Stimulated activated CD4-positive, alpha-beta T cell treated with anti-CD3 and anti-CD28 coated beads, TNF-alpha, amount 100 ng/mL, for 24 hours (primary cell): ENCODE measurements at regions not wholly inside any gene's neighbourhood (a gene's known extent, or its start where the extent isn't known, plus 50 kb on each side); places are given as distances from the start of the nearest gene placed in this dataset.
"Not testable (repeated sequence)": the region's sequence is repeated elsewhere in the genome, so short reads cannot be mapped to it uniquely, and the experiment has no call there.

ENCODE experiments used
- DNase-seq, 3 experiments: peaks; one replicate each; pipeline ENCODE4 v3.0.0-alpha.2; 2020; ENCODE audit warnings: low read depth in 3 of 3

- no peak for DNase-seq
These were observed 127.7 kb downstream of the ALDH8A1 start for GRCh38 chr6:134821928-134822864.

DNA sequence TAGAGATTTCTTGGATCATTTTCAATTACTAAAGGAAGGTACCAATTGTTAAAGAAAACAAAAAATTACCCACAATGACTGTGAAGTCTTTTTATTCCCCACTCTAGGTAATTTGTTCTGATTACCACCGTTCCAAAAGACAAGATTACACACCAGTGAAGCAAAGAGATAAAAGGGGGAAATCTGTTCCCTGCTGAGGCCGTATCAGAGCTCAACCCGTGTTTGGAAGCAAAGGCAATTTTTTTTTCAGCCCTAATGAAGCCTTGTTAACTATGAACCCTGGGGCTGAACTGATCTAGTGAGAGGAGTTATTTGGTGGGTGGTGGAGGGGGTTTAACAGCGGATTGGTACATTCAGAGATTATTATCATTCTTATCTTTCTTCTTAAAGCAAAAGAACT lies 128.5 kb downstream of the ALDH8A1 start:
- no peak for DNase-seq

GRCh38 chr6:134819863-134820800 lies 129.8 kb downstream of the ALDH8A1 start:
- DNase-seq, result no peak

DNA sequence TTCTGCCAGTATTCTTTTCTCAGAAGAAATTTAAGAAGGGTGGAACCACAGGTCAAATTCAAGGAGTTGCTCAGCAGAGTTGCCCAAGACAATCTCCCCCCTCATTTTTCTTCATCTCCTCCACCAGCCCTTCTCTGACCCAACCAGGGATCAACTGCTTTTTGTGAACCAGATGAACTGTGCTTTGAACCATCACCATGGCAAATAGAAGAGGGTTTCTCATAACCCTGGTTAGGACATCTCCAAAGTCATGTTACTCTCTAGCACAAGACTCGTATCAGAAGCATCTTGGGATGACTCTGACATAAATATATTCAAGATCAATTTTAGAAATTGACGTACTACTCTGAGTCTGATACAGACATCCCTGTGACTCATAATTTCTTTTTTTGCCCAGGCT lies 130.7 kb downstream of the ALDH8A1 start:
- DNase-seq, result no peak

DNA sequence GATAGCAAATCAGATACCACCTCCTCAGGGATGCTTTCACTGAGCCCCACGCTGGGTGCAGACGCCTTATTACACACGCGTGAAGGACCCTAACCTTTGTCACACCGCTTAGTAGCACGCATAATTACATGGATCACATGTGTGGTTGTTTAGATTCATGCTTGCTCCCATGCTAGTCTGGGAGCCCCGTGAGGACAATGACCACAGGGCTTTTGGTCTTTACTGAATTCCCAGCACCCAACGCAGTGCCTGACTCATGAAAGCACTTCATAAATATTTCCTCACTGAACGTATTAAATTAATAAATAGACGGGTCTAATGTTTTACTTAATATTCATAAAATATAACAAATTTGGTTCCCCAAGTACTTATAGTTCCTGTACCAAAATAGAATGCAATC lies 132.5 kb downstream of the ALDH8A1 start:
- DNase-seq, result no peak

DNA sequence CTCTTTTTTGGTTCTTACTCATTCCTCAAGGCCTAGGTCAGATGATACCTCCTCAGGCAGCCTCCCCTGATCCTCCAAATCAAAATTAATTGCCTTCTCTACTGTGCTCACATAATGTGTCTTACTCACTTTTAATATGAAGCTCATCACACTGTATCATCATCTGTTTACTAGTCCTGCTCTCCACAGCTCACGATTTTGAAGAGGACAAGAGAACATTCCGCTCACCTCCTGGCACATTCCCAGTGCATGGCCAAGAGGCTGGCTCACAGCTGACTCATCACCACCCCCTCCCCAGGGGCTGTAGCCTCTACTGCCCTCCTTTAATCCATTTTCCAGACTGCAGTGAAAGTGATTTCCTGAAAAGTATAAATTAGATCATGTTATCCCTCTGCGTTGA lies 133.1 kb downstream of the ALDH8A1 start:
- DNase-seq, result no peak

GRCh38 chr6:134816300-134816699 lies 133.6 kb downstream of the ALDH8A1 start:
- DNase-seq, result no peak

DNA sequence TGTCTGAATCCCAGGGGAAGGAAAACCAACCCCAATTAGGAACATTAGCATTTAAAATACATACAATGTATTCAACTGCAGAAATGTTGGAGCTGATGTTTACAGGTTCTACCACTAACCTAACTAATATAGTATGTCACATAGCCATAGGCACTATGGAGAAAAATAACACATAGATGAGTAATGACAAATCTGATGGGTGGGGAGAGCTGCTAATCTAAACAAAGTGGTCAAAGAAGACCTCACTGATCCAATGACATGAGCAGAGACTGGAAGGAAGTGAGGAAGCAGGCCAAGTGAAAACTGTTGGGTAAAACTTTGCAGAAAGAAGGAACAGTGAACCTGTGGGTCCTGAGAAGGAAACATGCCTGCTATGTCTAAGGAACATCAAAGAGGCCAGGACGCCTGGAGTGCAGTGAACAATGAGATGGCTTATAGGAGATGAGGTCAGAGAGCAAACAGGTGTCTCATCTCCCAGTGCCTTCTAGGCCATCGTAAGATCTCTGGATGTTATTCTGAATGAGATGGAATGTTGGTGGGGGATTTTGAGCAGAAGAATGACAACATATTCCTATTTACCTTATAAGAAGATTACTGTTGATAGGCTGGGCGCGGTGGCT lies 135.7 kb downstream of the ALDH8A1 start:
- DNase-seq, result no peak

DNA sequence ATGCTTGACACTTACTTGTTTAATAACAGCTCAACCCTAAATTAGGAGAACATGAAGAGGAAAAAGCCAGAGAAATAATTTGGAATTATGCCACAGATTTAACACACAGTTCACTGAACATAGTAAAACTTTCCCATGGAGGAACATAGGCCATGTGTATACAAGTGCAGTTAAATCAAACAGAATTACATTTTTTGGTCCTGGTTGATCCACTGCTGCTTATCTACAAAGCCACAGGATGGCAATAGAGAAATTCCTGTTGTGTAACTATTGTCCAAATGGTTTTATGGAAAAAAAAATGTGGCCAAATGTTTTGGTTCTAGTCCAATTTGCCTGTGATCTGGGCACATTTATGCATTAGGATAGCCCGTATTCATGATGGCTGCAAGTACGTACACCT lies 136.8 kb downstream of the ALDH8A1 start:
- no peak for DNase-seq

GRCh38 chr6:134810402-134810801 lies 139.5 kb downstream of the ALDH8A1 start:
- DNase-seq, result no peak

DNA sequence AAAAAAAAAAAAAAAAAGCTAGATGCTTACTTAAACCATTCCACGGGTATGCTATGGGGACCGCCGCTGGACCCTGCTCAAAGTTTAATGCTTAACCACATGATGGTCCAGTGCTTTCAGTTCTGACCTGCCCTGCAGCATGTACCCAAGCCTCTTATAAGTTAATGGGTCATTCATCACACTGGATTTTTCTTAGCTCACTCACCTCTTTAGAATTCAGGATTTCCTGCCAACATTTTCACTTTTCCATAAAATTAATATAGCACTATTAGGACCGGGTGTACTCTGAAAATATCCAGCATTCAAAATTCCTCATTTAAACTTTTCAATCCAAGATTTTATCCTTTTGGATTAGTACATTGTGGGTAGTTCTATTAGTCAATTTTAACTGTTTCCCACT lies 140.8 kb downstream of the ALDH8A1 start:
- no peak for DNase-seq

- no peak for DNase-seq
These were observed 143.6 kb downstream of the ALDH8A1 start for GRCh38 chr6:134806180-134806798.

DNA sequence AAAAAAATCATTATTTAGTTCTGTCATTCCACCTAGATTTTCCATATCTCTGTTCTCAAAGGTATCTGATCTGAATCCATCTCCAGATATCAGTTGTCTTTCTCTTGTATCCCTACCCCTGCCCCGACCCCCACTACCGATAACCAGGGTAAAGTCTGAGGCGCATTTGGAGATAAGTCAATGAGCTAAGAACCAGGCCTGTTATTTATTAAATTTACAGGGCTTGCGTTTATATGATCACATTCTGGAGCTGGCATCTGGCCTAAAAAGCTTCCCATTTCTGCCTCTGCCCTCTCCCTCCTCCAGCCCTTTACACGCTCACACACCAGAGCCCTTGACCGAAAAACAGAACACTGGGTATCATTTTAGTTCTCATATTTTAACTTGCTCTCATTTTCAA lies 144.7 kb downstream of the ALDH8A1 start:
- DNase-seq, result no peak

GRCh38 chr6:134804311-134804710 lies 145.6 kb downstream of the ALDH8A1 start:
- DNase-seq, result not testable (repeated sequence)

DNA sequence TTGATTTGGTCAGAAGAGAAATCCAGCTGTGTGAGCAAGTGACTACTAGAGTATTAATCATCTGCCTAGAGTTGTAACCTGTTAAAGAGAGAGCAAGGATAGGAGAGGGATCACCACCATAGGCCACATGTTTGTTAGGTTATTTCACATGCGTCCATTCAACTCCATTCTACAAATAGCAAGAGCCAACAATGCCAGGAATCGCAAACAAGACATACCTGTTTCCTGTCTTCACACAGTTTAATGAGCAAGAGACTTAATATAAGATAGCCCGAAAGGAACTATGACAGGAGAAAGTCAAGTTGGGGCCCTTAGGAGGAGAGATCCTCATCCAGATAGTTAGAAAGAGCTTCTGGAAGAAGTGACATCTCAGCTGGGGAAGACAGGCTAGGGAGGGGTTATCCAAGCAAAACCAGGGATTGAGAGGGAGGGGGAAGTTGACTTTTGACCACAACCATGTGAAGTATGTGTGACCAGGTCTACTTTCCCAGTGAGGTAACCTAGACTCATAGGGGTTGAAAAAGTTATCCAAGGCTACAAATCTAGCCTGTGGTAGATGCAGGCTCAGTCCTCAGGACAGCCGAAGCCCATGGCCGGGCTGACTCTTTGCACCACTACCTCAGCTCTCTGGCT lies 147.4 kb downstream of the ALDH8A1 start:
- no peak for DNase-seq

- DNase-seq, result no peak
These were observed 152.3 kb downstream of the ALDH8A1 start for GRCh38 chr6:134797400-134798113.

- DNase-seq, result no peak
These were observed 154.2 kb downstream of the ALDH8A1 start for GRCh38 chr6:134795691-134796090.

- DNase-seq, result no peak
These were observed 154.9 kb downstream of the ALDH8A1 start for GRCh38 chr6:134795001-134795400.

DNA sequence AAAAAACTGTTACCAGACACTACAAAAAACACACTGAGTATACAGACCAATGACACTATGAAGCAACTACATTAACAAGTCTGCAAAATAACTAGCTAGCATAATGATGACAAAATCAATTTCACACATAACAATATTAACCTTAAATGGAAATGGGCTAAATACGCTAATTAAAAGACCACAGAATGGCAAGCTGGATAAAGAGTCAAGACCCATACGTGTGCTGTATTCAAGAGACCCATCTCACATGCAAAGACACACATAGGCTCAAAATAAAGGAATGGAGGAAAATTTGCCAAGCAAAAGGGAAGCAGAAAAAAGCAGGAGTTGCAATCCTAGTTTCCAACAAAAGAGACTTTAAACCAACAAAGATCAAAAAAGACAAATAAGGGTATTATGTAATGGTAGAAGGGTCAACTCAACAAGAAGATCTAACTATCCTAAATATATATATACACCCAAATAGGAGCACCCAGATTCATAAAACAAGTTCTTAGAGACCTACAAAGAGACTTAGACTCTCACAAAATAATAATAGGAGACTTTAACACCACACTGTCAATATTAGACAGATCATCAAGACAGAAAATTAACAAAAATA lies 158.6 kb downstream of the ALDH8A1 start:
- not testable (repeated sequence) for DNase-seq

DNA sequence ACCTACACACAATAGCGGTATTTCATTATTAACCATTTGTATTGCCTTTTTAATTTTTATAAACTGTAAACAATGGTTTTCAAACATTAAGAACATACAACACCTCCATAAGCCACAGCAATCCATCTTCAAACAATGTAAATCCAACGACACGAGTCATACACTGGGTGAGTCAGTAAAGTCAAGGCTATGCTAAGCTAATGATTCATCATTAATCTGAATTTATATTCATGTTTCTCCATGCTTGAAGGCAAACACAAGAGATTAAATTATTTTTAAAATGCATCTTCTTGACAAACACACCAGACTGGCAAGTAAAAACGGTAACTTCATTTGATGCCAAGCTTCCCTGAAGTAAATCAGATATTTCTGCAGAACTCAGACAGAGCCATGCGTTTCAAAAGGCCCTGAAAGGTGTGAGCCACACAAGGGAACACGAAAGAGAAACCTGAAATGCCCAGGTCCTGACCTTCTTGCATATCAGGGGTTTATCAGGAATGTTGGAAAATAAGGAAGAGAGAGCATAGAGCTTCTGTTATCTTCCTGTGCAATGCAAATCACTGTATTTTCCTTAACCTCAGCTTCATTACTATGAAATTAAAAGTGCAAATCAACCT lies 162.5 kb downstream of the ALDH8A1 start:
- no peak for DNase-seq
